Mesodermal cell (in vitro differentiated cells): ENCODE measurements at regions not wholly inside any gene's neighbourhood (a gene's known extent, or its start where the extent isn't known, plus 50 kb on each side); places are given as distances from the start of the nearest gene placed in this dataset.
A peak's percentile ranks its signal among the peaks of the same experiment; 100 is the strongest.

ENCODE experiments used
- H3K27ac ChIP-seq: 2 replicates; pipeline ENCODE4 v1.7.0; 2013; ENCODE audit warnings: mild to moderate bottlenecking, low read depth, low read length, moderate library complexity; ENCODE audit not compliant: severe bottlenecking
- H3K36me3 ChIP-seq: 2 replicates; pipeline ENCODE4 v1.7.1; 2013; ENCODE audit warnings: mild to moderate bottlenecking, low read length, moderate library complexity; ENCODE audit not compliant: control insufficient read depth, insufficient read depth
- H3K4me1 ChIP-seq: one replicate; pipeline ENCODE4 v1.7.1; 2013; ENCODE audit warnings: mild to moderate bottlenecking, low read length; ENCODE audit not compliant: insufficient read depth, control insufficient read depth, poor library complexity, severe bottlenecking
- H3K4me3 ChIP-seq: 2 replicates; pipeline ENCODE4 v1.7.0; 2013; ENCODE audit warnings: low read length, control low read depth, mild to moderate bottlenecking; ENCODE audit not compliant: insufficient read depth, poor library complexity, severe bottlenecking; ENCODE audit errors: extremely low read depth
- H3K9me3 ChIP-seq: 2 replicates; pipeline ENCODE4 v1.7.1; 2013; ENCODE audit warnings: mild to moderate bottlenecking, low read length, moderate library complexity; ENCODE audit not compliant: control insufficient read depth
- WGBS, 2 experiments: methylation state at CpG; one replicate each; pipeline ENCODE4 v1.1.5; 2013; ENCODE audit warnings: missing lambda C conversion rate in 2 of 2; ENCODE audit not compliant: insufficient coverage in 2 of 2; 5-methylcytosine and 5-hydroxymethylcytosine counted together

GRCh38 chr2:234596696-234597575 is 100.1 kb upstream of the ARL4C start:
- H3K36me3 ChIP-seq, result no peaks in the 10 kb centered on the region
- H3K4me1 ChIP-seq, result no peaks in the 10 kb centered on the region
- no peak overlapping the region for H3K4me3 ChIP-seq
- peaks cover 4% of the 10 kb centered on the region for H3K9me3 ChIP-seq
- WGBS, 2 experiments, result 50 to 53% methylated on average over 6 to 7 of the region's 12 CpGs
- no peak overlapping the region for H3K27ac ChIP-seq

- H3K27ac ChIP-seq, result no peak overlapping the region
- no peaks in the 10 kb centered on the region for H3K36me3 ChIP-seq
- H3K4me3 ChIP-seq, result no peak overlapping the region
- no peaks in the 10 kb centered on the region for H3K4me1 ChIP-seq
- WGBS, 2 experiments, result 88% methylated on average over 1 of the region's 3 CpGs; no CpG with 5 or more reads in 1 of the 2 experiments
- peaks cover 4% of the 10 kb centered on the region for H3K9me3 ChIP-seq
Measured at GRCh38 chr2:234595829-234596228, 98.9 kb upstream of the ARL4C start.

- Histone ChIP-seq H3K4me3 (no peak overlapping the region), H3K9me3 (no peaks in the 10 kb centered on the region), H3K36me3 (no peaks in the 10 kb centered on the region), H3K4me1 (no peaks in the 10 kb centered on the region), H3K27ac (no peak overlapping the region)
- WGBS, 2 experiments, result 83 to 94% methylated on average over 1 to 5 of the region's 5 CpGs
Measured at GRCh38 chr2:234594715-234595114, 97.8 kb upstream of the ARL4C start.

GRCh38 chr2:234593636-234594035 is 96.8 kb upstream of the ARL4C start:
- Histone ChIP-seq H3K27ac (no peak overlapping the region), H3K9me3 (no peaks in the 10 kb centered on the region), H3K36me3 (no peaks in the 10 kb centered on the region), H3K4me3 (no peak overlapping the region), H3K4me1 (no peaks in the 10 kb centered on the region)
- 80 to 84% methylated on average over 1 to 2 of the region's 2 CpGs for WGBS, 2 experiments

- WGBS, 2 experiments, result 86 to 95% methylated on average over 3 to 5 of the region's 5 CpGs
- Histone ChIP-seq H3K27ac (no peak overlapping the region), H3K4me1 (no peaks in the 10 kb centered on the region), H3K9me3 (no peaks in the 10 kb centered on the region), H3K4me3 (no peak overlapping the region), H3K36me3 (no peaks in the 10 kb centered on the region)
Measured at GRCh38 chr2:234592541-234592940, 95.7 kb upstream of the ARL4C start.

GRCh38 chr2:234590076-234590475 is 93.2 kb upstream of the ARL4C start:
- H3K4me1 ChIP-seq, result no peaks in the 10 kb centered on the region
- H3K9me3 ChIP-seq, result no peaks in the 10 kb centered on the region
- H3K36me3 ChIP-seq, result no peaks in the 10 kb centered on the region
- H3K4me3 ChIP-seq, result no peak overlapping the region
- WGBS, 2 experiments, result 97 to 100% methylated on average over 3 of the region's 3 CpGs
- H3K27ac ChIP-seq, result no peak overlapping the region

- no peaks in the 10 kb centered on the region for H3K4me1 ChIP-seq
- WGBS, 2 experiments, result 90 to 92% methylated on average over 4 of the region's 4 CpGs
- no peak overlapping the region for H3K4me3 ChIP-seq
- H3K27ac ChIP-seq, result peak overlapping the region; percentile 63
- H3K9me3 ChIP-seq, result no peaks in the 10 kb centered on the region
- H3K36me3 ChIP-seq, result no peaks in the 10 kb centered on the region
Measured at GRCh38 chr2:234588054-234588430, 91.2 kb upstream of the ARL4C start.

- WGBS, 2 experiments, result 70 to 78% methylated on average over 2 to 3 of the region's 6 CpGs
- Histone ChIP-seq H3K9me3 (no peaks in the 10 kb centered on the region), H3K36me3 (no peaks in the 10 kb centered on the region), H3K27ac (peak overlapping the region; percentile 63), H3K4me3 (no peak overlapping the region), H3K4me1 (no peaks in the 10 kb centered on the region)
Measured at GRCh38 chr2:234587341-234588053, 90.6 kb upstream of the ARL4C start.

GRCh38 chr2:234583331-234583730 is 86.5 kb upstream of the ARL4C start:
- Histone ChIP-seq H3K4me1 (peaks cover 12% of the 10 kb centered on the region), H3K27ac (no peak overlapping the region), H3K4me3 (no peak overlapping the region), H3K36me3 (no peaks in the 10 kb centered on the region), H3K9me3 (no peaks in the 10 kb centered on the region)
- WGBS, 2 experiments, result 86 to 93% methylated on average over 3 to 4 of the region's 4 CpGs

GRCh38 chr2:234580686-234581085 is 83.8 kb upstream of the ARL4C start:
- H3K4me1 ChIP-seq, result peaks cover 12% of the 10 kb centered on the region
- WGBS, 2 experiments, result 89 to 95% methylated on average over 5 of the region's 5 CpGs
- H3K4me3 ChIP-seq, result no peak overlapping the region
- H3K36me3 ChIP-seq, result no peaks in the 10 kb centered on the region
- H3K27ac ChIP-seq, result no peak overlapping the region
- no peaks in the 10 kb centered on the region for H3K9me3 ChIP-seq
